ENCODE measurements at regions not wholly inside any gene's neighbourhood (a gene's known extent, or its start where the extent isn't known, plus 50 kb on each side); places are given as distances from the start of the nearest gene placed in this dataset.

DNA sequence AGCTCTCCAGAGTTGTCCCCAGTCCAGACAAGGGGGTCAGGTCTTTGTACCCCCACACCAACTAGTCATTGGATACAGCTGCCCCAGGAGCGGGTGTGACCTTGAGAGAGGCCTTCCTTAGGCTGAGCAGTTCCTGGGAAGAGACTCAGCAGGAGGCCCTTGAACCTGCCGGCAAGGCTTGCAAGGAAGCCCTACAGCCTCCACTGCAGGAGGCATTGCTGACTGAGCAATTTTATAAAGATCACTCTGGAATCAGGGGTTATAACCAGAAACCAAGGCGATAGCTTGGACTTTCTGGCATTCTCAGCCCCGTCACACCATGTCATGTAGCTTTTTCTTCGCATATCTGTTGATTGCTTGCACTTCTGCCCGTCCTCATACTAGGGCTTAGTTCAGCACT is 291.3 kb upstream of the CRY1 start:
- Histone ChIP-seq H3K14ac (ENCODE audit: low read length in 2 of 2) (no peak overlapping the region), H3K27ac (ENCODE audit: low read length, poor library complexity, severe bottlenecking) (no peak overlapping the region), H3K4me3 (ENCODE audit: insufficient read depth in 1 of 2, low read depth in 1 of 2, low read length in 2 of 2) (no peak overlapping the region), H3K9me3 (ENCODE audit: control insufficient read depth, low read length) (peaks cover 7% of the 10 kb centered on the region), H2BK12ac (ENCODE audit: low read length in 2 of 2) (no peak overlapping the region), H2BK120ac (ENCODE audit: low read depth, low read length) (no peak overlapping the region), H3K4ac (ENCODE audit: low read depth in 1 of 2, low read length in 2 of 2) (no peak overlapping the region), H4K91ac (ENCODE audit: low read length) (no peak overlapping the region), H3K36me3 (ENCODE audit: control insufficient read depth in 1 of 2, insufficient read depth in 2 of 2, low read depth in 1 of 2, low read length in 2 of 2) (no peaks in the 10 kb centered on the region), H2AK5ac (ENCODE audit: low read length, severe bottlenecking) (no peak overlapping the region), H3K79me1 (replicated peaks; ENCODE audit: low read length, poor library complexity, severe bottlenecking) (peaks cover 2% of the 10 kb centered on the region), H3K9ac (ENCODE audit: low read length) (no peak overlapping the region), H2BK5ac (ENCODE audit: low read depth, low read length, poor library complexity, severe bottlenecking) (no peak overlapping the region), H3K4me1 (ENCODE audit: control insufficient read depth, insufficient read depth, low read depth, low read length) (peaks cover 16% of the 10 kb centered on the region), H2BK15ac (ENCODE audit: low read depth, poor library complexity, severe bottlenecking) (no peak overlapping the region), H3K23ac (ENCODE audit: low read length in 2 of 2) (no peak overlapping the region), H4K8ac (ENCODE audit: low read length) (no peak overlapping the region), H3K18ac (ENCODE audit: low read depth in 1 of 2, low read length in 2 of 2) (no peak overlapping the region), H3K4me2 (ENCODE audit: low read length, poor library complexity, severe bottlenecking) (no peak overlapping the region), H3K27me3 (ENCODE audit: control insufficient read depth in 1 of 2, insufficient read depth in 1 of 2, low read length in 2 of 2) (no peaks in the 10 kb centered on the region), H2AFZ (ENCODE audit: low read depth, low read length) (no peak overlapping the region)
- DNase-seq, result no peak
- WGBS, result 62% methylated on average over 6 of the region's 6 CpGs

GRCh38 chr12:107385509-107385908 is 292.2 kb upstream of the CRY1 start:
- H3K27ac ChIP-seq (ENCODE audit: low read length, poor library complexity, severe bottlenecking), result no peak overlapping the region
- H2AK5ac ChIP-seq (ENCODE audit: low read length, severe bottlenecking), result no peak overlapping the region
- 55% methylated on average over 6 of the region's 8 CpGs for WGBS
- peaks cover 15% of the 10 kb centered on the region for H3K9me3 ChIP-seq (ENCODE audit: control insufficient read depth, low read length)
- no peaks in the 10 kb centered on the region for H3K27me3 ChIP-seq (ENCODE audit: control insufficient read depth in 1 of 2, insufficient read depth in 1 of 2, low read length in 2 of 2)
- H2BK15ac ChIP-seq (ENCODE audit: low read depth, poor library complexity, severe bottlenecking), result no peak overlapping the region
- no peak overlapping the region for H2BK5ac ChIP-seq (ENCODE audit: low read depth, low read length, poor library complexity, severe bottlenecking)
- H2BK12ac ChIP-seq (ENCODE audit: low read length in 2 of 2), result no peak overlapping the region
- no peak overlapping the region for H3K4me2 ChIP-seq (ENCODE audit: low read length, poor library complexity, severe bottlenecking)
- no peak overlapping the region for H2AFZ ChIP-seq (ENCODE audit: low read depth, low read length)
- H3K14ac ChIP-seq (ENCODE audit: low read length in 2 of 2), result no peak overlapping the region
- no peak overlapping the region for H4K91ac ChIP-seq (ENCODE audit: low read length)
- H2BK120ac ChIP-seq (ENCODE audit: low read depth, low read length), result no peak overlapping the region
- no peak overlapping the region for H4K8ac ChIP-seq (ENCODE audit: low read length)
- H3K18ac ChIP-seq (ENCODE audit: low read depth in 1 of 2, low read length in 2 of 2), result no peak overlapping the region
- DNase-seq, result no peak
- H3K23ac ChIP-seq (ENCODE audit: low read length in 2 of 2), result no peak overlapping the region
- H3K4me3 ChIP-seq (ENCODE audit: insufficient read depth in 1 of 2, low read depth in 1 of 2, low read length in 2 of 2), result no peak overlapping the region
- H3K9ac ChIP-seq (ENCODE audit: low read length), result no peak overlapping the region
- H3K4me1 ChIP-seq (ENCODE audit: control insufficient read depth, insufficient read depth, low read depth, low read length), result peaks cover 11% of the 10 kb centered on the region
- H3K4ac ChIP-seq (ENCODE audit: low read depth in 1 of 2, low read length in 2 of 2), result no peak overlapping the region
- peaks cover 2% of the 10 kb centered on the region for H3K79me1 ChIP-seq (replicated peaks; ENCODE audit: low read length, poor library complexity, severe bottlenecking)
- H3K36me3 ChIP-seq (ENCODE audit: control insufficient read depth in 1 of 2, insufficient read depth in 2 of 2, low read depth in 1 of 2, low read length in 2 of 2), result no peaks in the 10 kb centered on the region

GRCh38 chr12:107386569-107386968 is 293.2 kb upstream of the CRY1 start:
- peaks cover 11% of the 10 kb centered on the region for H3K4me1 ChIP-seq (ENCODE audit: control insufficient read depth, insufficient read depth, low read depth, low read length)
- no peak overlapping the region for H2AK5ac ChIP-seq (ENCODE audit: low read length, severe bottlenecking)
- H4K8ac ChIP-seq (ENCODE audit: low read length), result no peak overlapping the region
- no peak overlapping the region for H2BK5ac ChIP-seq (ENCODE audit: low read depth, low read length, poor library complexity, severe bottlenecking)
- no peak overlapping the region for H3K18ac ChIP-seq (ENCODE audit: low read depth in 1 of 2, low read length in 2 of 2)
- H3K36me3 ChIP-seq (ENCODE audit: control insufficient read depth in 1 of 2, insufficient read depth in 2 of 2, low read depth in 1 of 2, low read length in 2 of 2), result no peaks in the 10 kb centered on the region
- no peak overlapping the region for H2BK120ac ChIP-seq (ENCODE audit: low read depth, low read length)
- H3K23ac ChIP-seq (ENCODE audit: low read length in 2 of 2), result no peak overlapping the region
- H2AFZ ChIP-seq (ENCODE audit: low read depth, low read length), result no peak overlapping the region
- no peak overlapping the region for H3K27ac ChIP-seq (ENCODE audit: low read length, poor library complexity, severe bottlenecking)
- H3K79me1 ChIP-seq (replicated peaks; ENCODE audit: low read length, poor library complexity, severe bottlenecking), result peaks cover under 1% of the 10 kb centered on the region
- H2BK12ac ChIP-seq (ENCODE audit: low read length in 2 of 2), result no peak overlapping the region
- DNase-seq, result no peak
- peaks cover 16% of the 10 kb centered on the region for H3K9me3 ChIP-seq (ENCODE audit: control insufficient read depth, low read length)
- H3K9ac ChIP-seq (ENCODE audit: low read length), result no peak overlapping the region
- H4K91ac ChIP-seq (ENCODE audit: low read length), result no peak overlapping the region
- H3K4me2 ChIP-seq (ENCODE audit: low read length, poor library complexity, severe bottlenecking), result no peak overlapping the region
- no peak overlapping the region for H3K14ac ChIP-seq (ENCODE audit: low read length in 2 of 2)
- H3K4me3 ChIP-seq (ENCODE audit: insufficient read depth in 1 of 2, low read depth in 1 of 2, low read length in 2 of 2), result no peak overlapping the region
- H3K27me3 ChIP-seq (ENCODE audit: control insufficient read depth in 1 of 2, insufficient read depth in 1 of 2, low read length in 2 of 2), result no peaks in the 10 kb centered on the region
- no peak overlapping the region for H3K4ac ChIP-seq (ENCODE audit: low read depth in 1 of 2, low read length in 2 of 2)
- 85% methylated on average over 4 of the region's 4 CpGs for WGBS
- H2BK15ac ChIP-seq (ENCODE audit: low read depth, poor library complexity, severe bottlenecking), result no peak overlapping the region

DNA sequence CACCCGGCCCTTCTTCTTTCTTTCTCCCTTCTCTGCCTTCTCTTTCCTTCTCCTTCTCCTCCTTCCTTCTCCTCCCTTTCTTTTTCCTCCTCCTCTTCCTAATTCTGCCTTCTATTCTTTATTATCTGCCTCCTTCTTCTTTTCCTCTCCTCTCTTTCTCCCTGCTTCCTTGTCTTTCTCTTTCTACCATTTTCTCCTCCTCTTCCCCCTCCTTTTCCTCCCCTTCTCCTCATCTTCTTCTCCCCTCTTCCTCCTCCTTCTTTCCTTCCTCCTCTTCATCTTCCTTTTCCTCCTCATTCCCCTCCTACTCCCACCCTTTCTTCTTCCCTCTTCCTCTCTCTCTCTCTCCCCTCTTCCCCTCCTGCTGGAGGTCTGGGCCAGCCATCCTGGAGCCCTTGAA is 294.9 kb upstream of the CRY1 start:
- peaks cover 18% of the 10 kb centered on the region for H3K4me1 ChIP-seq (ENCODE audit: control insufficient read depth, insufficient read depth, low read depth, low read length)
- H3K36me3 ChIP-seq (ENCODE audit: control insufficient read depth in 1 of 2, insufficient read depth in 2 of 2, low read depth in 1 of 2, low read length in 2 of 2), result no peaks in the 10 kb centered on the region
- no peak overlapping the region for H3K4me3 ChIP-seq (ENCODE audit: insufficient read depth in 1 of 2, low read depth in 1 of 2, low read length in 2 of 2)
- H2AFZ ChIP-seq (ENCODE audit: low read depth, low read length), result no peak overlapping the region
- peaks cover 16% of the 10 kb centered on the region for H3K9me3 ChIP-seq (ENCODE audit: control insufficient read depth, low read length)
- no peak overlapping the region for H2BK5ac ChIP-seq (ENCODE audit: low read depth, low read length, poor library complexity, severe bottlenecking)
- H3K4ac ChIP-seq (ENCODE audit: low read depth in 1 of 2, low read length in 2 of 2), result no peak overlapping the region
- H3K18ac ChIP-seq (ENCODE audit: low read depth in 1 of 2, low read length in 2 of 2), result no peak overlapping the region
- H2BK15ac ChIP-seq (ENCODE audit: low read depth, poor library complexity, severe bottlenecking), result no peak overlapping the region
- no peak for DNase-seq
- H3K27ac ChIP-seq (ENCODE audit: low read length, poor library complexity, severe bottlenecking), result no peak overlapping the region
- no peak overlapping the region for H2AK5ac ChIP-seq (ENCODE audit: low read length, severe bottlenecking)
- 78% methylated on average over 1 of the region's 1 CpG for WGBS
- no peak overlapping the region for H2BK120ac ChIP-seq (ENCODE audit: low read depth, low read length)
- H4K91ac ChIP-seq (ENCODE audit: low read length), result no peak overlapping the region
- H3K27me3 ChIP-seq (ENCODE audit: control insufficient read depth in 1 of 2, insufficient read depth in 1 of 2, low read length in 2 of 2), result peaks cover 0 to 7% of the 10 kb centered on the region in 2 experiments
- no peak overlapping the region for H2BK12ac ChIP-seq (ENCODE audit: low read length in 2 of 2)
- no peak overlapping the region for H4K8ac ChIP-seq (ENCODE audit: low read length)
- no peak overlapping the region for H3K23ac ChIP-seq (ENCODE audit: low read length in 2 of 2)
- no peak overlapping the region for H3K4me2 ChIP-seq (ENCODE audit: low read length, poor library complexity, severe bottlenecking)
- H3K9ac ChIP-seq (ENCODE audit: low read length), result no peak overlapping the region
- H3K79me1 ChIP-seq (replicated peaks; ENCODE audit: low read length, poor library complexity, severe bottlenecking), result peaks cover 2% of the 10 kb centered on the region
- H3K14ac ChIP-seq (ENCODE audit: low read length in 2 of 2), result no peak overlapping the region

All from mesenchymal stem cell (in vitro differentiated cells and primary cell).